B cell (primary cell): ENCODE measurements at regions not wholly inside any gene's neighbourhood (a gene's known extent, or its start where the extent isn't known, plus 50 kb on each side); places are given as distances from the start of the nearest gene placed in this dataset.

Source experiments
- ATAC-seq: fragments of 200-7000 bp; cut with Tn5 transposase; one replicate; pipeline ENCODE4 v1.10.0; 2021; ENCODE audit warnings: low read depth, mild to moderate bottlenecking, moderate number of reproducible peaks, moderate library complexity
- CTCF ChIA-PET: fragments of 350-600 bp; sonication (Branson Sonifier 250); formaldehyde crosslinking; loops from one replicate; lab custom pipeline; 2021; ENCODE audit warnings: antibody characterized with exemption, inconsistent platforms; lab: Charles Lee
- POLR2A ChIA-PET: fragments of 350-600 bp; sonication (Branson Sonifier 250); formaldehyde crosslinking; loops from one replicate; lab custom pipeline; 2021; ENCODE audit warnings: antibody characterized with exemption; lab: Charles Lee
- DNase-seq: peaks from one replicate; pipeline ENCODE4 v3.0.0; 2013
- H2AFZ ChIP-seq: 2 replicates; pipeline ENCODE4 v1.6.1; 2012; ENCODE audit warnings: mild to moderate bottlenecking, low read depth, low read length; ENCODE audit not compliant: insufficient read depth, poor library complexity, severe bottlenecking
- H3K27ac ChIP-seq, 2 donors: 1 replicate in 1 of 2; 2 replicates in 1 of 2; pipeline ENCODE4 v1.5.1; 2012 to 2013; ENCODE audit warnings: low read length in 2 of 2, mild to moderate bottlenecking in 2 of 2, moderate library complexity in 1 of 2
- H3K27me3 ChIP-seq, 4 experiments: fragments of 200-600 bp in 1 of 4; sonication (generic) in 1 of 4; replicated peaks in 1 of 4; 1 replicate in 2 of 4; 2 replicates in 2 of 4; pipeline versions ENCODE4 v1.6.1 to v1.7.0; 2013 to 2016; ENCODE audit warnings: low read length in 3 of 4, mild to moderate bottlenecking in 2 of 4, mixed read lengths in 1 of 4, moderate library complexity in 1 of 4; ENCODE audit not compliant: insufficient read depth in 4 of 4, control insufficient read depth in 3 of 4; ENCODE audit errors: control extremely low read depth in 1 of 4
- H3K36me3 ChIP-seq, 2 experiments: replicated peaks in 1 of 2; 1 replicate in 1 of 2; 2 replicates in 1 of 2; pipeline versions ENCODE4 v1.6.1 to v1.7.1; 2013; ENCODE audit warnings: low read length in 1 of 2; ENCODE audit not compliant: insufficient read depth in 2 of 2, control insufficient read depth in 1 of 2; ENCODE audit errors: control extremely low read depth in 1 of 2, extremely low read depth in 1 of 2
- H3K4me1 ChIP-seq, 2 donors: fragments of 200-600 bp in 1 of 2; sonication (generic) in 1 of 2; 1 replicate in 1 of 2; 2 replicates in 1 of 2; pipeline versions ENCODE4 v1.5.1 to v1.6.1; 2013 to 2017; ENCODE audit warnings: low read length in 2 of 2; ENCODE audit not compliant: control insufficient read depth in 2 of 2, insufficient read depth in 2 of 2
- H3K4me2 ChIP-seq: replicated peaks from 2 replicates; pipeline ENCODE3; 2012; ENCODE audit warnings: mild to moderate bottlenecking, low read depth, low read length; ENCODE audit not compliant: poor library complexity, severe bottlenecking
- H3K4me3 ChIP-seq, 5 experiments: fragments of 200-600 bp in 1 of 5; sonication (generic) in 1 of 5; 1 replicate in 3 of 5; 2 replicates in 2 of 5; pipeline versions ENCODE4 v1.5.1 to v1.7.0; 2011 to 2016; ENCODE audit warnings: low read length in 4 of 5, mild to moderate bottlenecking in 4 of 5, low read depth in 2 of 5, control low read depth in 1 of 5, moderate library complexity in 1 of 5; ENCODE audit not compliant: insufficient read depth in 1 of 5; ENCODE audit errors: control extremely low read depth in 1 of 5, extremely low read depth in 1 of 5
- H3K79me2 ChIP-seq: fragments of 200-600 bp; sonication (generic); one replicate; pipeline ENCODE4 v1.6.0; 2016; ENCODE audit warnings: low read length; ENCODE audit not compliant: control insufficient read depth, insufficient read depth
- H3K9ac ChIP-seq: fragments of 200-600 bp; sonication (generic); 2 replicates; pipeline ENCODE4 v1.6.1; 2017; ENCODE audit warnings: mild to moderate bottlenecking, low read length, moderate library complexity
- H3K9me3 ChIP-seq, 3 donors: one replicate each; pipeline versions ENCODE4 v1.6.1 to v1.7.1; 2013; ENCODE audit warnings: low read length in 2 of 3; ENCODE audit not compliant: control insufficient read depth in 2 of 3, insufficient read depth in 1 of 3; ENCODE audit errors: control extremely low read depth in 1 of 3
- H4K20me1 ChIP-seq: 2 replicates; pipeline ENCODE4 v1.6.0; 2012; ENCODE audit warnings: mild to moderate bottlenecking, low read length; ENCODE audit not compliant: insufficient read depth, control insufficient read depth, poor library complexity, severe bottlenecking
- H3K27ac Mint-ChIP-seq: one replicate; pipeline ENCODE4 v1.8.0; 2021; ENCODE audit warnings: mixed read lengths
- H3K27me3 Mint-ChIP-seq: one replicate; pipeline ENCODE4 v1.8.0; 2021; ENCODE audit warnings: mixed read lengths
- H3K4me1 Mint-ChIP-seq: one replicate; pipeline ENCODE4 v1.8.0; 2021; ENCODE audit warnings: mixed read lengths
- H3K4me3 Mint-ChIP-seq: one replicate; pipeline ENCODE4 v1.8.0; 2021; ENCODE audit warnings: mixed read lengths
- H3K9me3 Mint-ChIP-seq: one replicate; pipeline ENCODE4 v1.8.0; 2022; ENCODE audit warnings: mixed read lengths; ENCODE audit not compliant: insufficient read depth
- EZH2 ChIP-seq: IDR thresholded peaks from 2 replicates; pipeline ENCODE4 v1.6.1; 2012; ENCODE audit warnings: borderline replicate concordance, low read depth, mild to moderate bottlenecking, moderate library complexity, low read length; ENCODE audit not compliant: insufficient read depth, poor library complexity, severe bottlenecking
- WGBS: methylation state at CpG from one replicate; pipeline ENCODE4 v1.1.5; 2013; ENCODE audit warnings: missing lambda C conversion rate; ENCODE audit not compliant: insufficient coverage; 5-methylcytosine and 5-hydroxymethylcytosine counted together
- intact Hi-C: fragments of 100-400 bp; cut with micrococcal nuclease; formaldehyde crosslinking; loops from one replicate; pipeline ENCODE4 v1.10.0; 2022
- TF ChIP-seq, protein P1 (sequence below): fragments of 200-600 bp; IDR thresholded peaks from one replicate; pipeline ENCODE4 v1.8.0; 2022; ENCODE audit warnings: antibody characterized with exemption, mild to moderate bottlenecking

DNA sequence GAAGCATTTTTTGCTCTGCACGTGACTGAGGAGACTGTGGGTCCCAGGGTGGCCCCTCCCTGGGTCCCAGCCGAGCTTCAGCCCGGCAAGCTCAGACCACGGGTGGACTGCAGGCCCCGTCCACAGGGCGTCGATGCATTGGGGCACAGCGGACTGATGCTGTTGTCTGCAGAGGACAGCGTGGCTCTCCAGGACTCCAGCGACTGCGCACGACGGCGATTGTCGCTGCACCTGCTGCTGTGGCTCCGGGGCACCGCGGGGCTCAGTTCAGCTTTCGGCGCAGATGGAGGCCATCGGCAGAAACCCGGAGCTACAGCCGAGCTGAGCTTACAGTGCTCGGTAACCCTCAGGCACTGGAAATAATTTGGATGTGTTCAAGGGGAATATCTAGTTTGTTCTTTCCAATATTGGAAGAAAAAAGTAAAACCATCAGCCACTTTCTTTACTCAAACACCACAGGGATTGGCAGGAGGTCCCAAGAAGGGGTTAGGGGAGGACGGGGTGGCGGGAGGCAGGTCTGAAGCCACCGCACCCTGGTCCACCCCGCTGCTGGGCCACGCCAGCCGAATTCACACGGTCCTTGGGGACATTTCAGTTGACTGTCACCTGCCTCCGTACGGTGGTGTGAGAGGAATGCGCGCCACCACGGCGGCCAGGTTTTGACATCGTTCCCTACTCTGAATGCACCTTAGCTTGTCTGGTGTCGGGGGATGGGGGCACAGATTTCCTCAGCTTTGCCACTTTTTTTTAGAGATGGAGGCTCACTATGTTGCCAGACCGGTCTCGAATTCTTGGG is 88.7 kb upstream of the RPH3AL start:
- Mint-ChIP-seq H3K27ac (no peak overlapping the region), H3K27me3 (peaks cover 6% of the 10 kb centered on the region), H3K4me3 (no peak overlapping the region), H3K4me1 (no peaks in the 10 kb centered on the region), H3K9me3 (no peaks in the 10 kb centered on the region)
- H4K20me1 ChIP-seq = no peaks in the 10 kb centered on the region
- no peak overlapping the region for H2AFZ ChIP-seq
- H3K79me2 ChIP-seq = no peaks in the 10 kb centered on the region
- intact Hi-C loops = no loop called here
- H3K9me3 ChIP-seq = peaks cover 0 to 4% (median 0%) of the 10 kb centered on the region in 3 donors
- no peaks in the 10 kb centered on the region for H3K36me3 ChIP-seq
- POLR2A ChIA-PET = no interaction called here
- no peak overlapping the region for H3K4me2 ChIP-seq
- no peak overlapping the region for H3K27ac ChIP-seq
- H3K4me1 ChIP-seq = no peaks in the 10 kb centered on the region
- CTCF ChIA-PET = no interaction called here
- ATAC-seq = no peak
- TF ChIP-seq, protein P1, sequence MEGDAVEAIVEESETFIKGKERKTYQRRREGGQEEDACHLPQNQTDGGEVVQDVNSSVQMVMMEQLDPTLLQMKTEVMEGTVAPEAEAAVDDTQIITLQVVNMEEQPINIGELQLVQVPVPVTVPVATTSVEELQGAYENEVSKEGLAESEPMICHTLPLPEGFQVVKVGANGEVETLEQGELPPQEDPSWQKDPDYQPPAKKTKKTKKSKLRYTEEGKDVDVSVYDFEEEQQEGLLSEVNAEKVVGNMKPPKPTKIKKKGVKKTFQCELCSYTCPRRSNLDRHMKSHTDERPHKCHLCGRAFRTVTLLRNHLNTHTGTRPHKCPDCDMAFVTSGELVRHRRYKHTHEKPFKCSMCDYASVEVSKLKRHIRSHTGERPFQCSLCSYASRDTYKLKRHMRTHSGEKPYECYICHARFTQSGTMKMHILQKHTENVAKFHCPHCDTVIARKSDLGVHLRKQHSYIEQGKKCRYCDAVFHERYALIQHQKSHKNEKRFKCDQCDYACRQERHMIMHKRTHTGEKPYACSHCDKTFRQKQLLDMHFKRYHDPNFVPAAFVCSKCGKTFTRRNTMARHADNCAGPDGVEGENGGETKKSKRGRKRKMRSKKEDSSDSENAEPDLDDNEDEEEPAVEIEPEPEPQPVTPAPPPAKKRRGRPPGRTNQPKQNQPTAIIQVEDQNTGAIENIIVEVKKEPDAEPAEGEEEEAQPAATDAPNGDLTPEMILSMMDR = no peak
- no peak for TF ChIP-seq EZH2
- H3K27me3 ChIP-seq = peaks cover 0 to 8% (median 2%) of the 10 kb centered on the region in 4 experiments
- H3K4me3 ChIP-seq = no peak overlapping the region
- 94% methylated on average over 38 of the region's 41 CpGs for WGBS
- H3K9ac ChIP-seq = no peak overlapping the region
- no peak for DNase-seq

DNA sequence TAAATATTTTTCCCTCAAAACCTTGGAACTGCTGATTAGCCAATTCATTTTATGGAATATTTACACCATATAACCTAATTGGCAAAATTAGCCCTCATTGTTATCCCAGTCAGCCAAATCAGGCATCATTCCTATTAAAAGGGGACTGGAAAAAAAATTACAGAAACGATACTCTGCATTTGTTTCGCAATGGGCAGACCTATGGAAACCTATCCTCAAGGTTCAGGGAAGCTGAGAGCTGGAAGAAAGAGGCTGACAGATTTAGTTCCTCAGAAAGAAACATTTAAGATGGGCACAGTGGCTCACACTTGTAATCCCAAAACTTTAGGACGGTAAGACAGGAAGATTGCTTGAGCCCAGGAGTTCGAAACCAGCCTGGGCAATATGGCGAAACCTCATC is 85.6 kb upstream of the RPH3AL start:
- no peaks in the 10 kb centered on the region for H3K4me1 ChIP-seq
- Mint-ChIP-seq H3K4me1 (no peaks in the 10 kb centered on the region), H3K27ac (no peak overlapping the region), H3K27me3 (peaks cover 15% of the 10 kb centered on the region), H3K4me3 (no peak overlapping the region), H3K9me3 (peaks cover 3% of the 10 kb centered on the region)
- TF ChIP-seq, protein P1 = no peak
- TF ChIP-seq EZH2 = no peak
- ChIA-PET POLR2A (no interaction called here), CTCF (no interaction called here)
- no peaks in the 10 kb centered on the region for H4K20me1 ChIP-seq
- DNase-seq (no peak), ATAC-seq (no peak)
- H3K36me3 ChIP-seq = no peaks in the 10 kb centered on the region
- intact Hi-C loops = no loop called here
- no peak overlapping the region for H3K27ac ChIP-seq
- H3K27me3 ChIP-seq = peaks cover 0 to 8% (median 2%) of the 10 kb centered on the region in 4 experiments
- H3K79me2 ChIP-seq = no peaks in the 10 kb centered on the region
- H2AFZ ChIP-seq = no peak overlapping the region
- H3K4me2 ChIP-seq = no peak overlapping the region
- no peak overlapping the region for H3K9ac ChIP-seq
- WGBS = 90% methylated on average over 2 of the region's 5 CpGs
- H3K4me3 ChIP-seq = no peak overlapping the region
- peaks cover 0 to 3% (median 1%) of the 10 kb centered on the region in 3 donors for H3K9me3 ChIP-seq
